RKO (cell line): ENCODE measurements at regions not wholly inside any gene's neighbourhood (a gene's known extent, or its start where the extent isn't known, plus 50 kb on each side); places are given as distances from the start of the nearest gene placed in this dataset.

Experiments
- DNase-seq: peaks from one replicate; pipeline ENCODE4 v3.0.0-alpha.2; 2016; ENCODE audit warnings: low spot score

GRCh38 chr2:156695595-156695994 is 259.4 kb downstream of the GPD2 start:
- no peak for DNase-seq

DNA sequence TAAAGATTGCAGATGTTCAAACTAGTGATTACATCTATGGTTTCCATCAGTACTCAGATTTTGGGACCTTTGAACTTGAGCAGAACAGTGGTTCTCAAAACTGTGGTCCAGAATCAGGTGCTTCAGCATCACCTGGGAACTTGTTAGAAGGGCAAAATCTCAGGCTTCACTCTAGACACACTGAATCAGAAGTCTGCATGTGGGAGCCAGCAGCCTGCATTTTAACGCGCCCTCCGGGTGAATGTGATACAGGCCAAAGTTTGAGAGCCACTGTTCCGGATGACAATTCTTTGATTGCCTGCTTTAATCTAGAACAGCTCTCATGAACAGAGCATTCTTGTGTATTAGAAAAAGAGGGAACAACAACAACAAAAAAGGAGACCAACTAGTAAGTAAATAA is 261.7 kb downstream of the GPD2 start:
- no peak for DNase-seq

- DNase-seq, result no peak
These were observed 264.5 kb downstream of the GPD2 start for GRCh38 chr2:156700681-156701080.

- DNase-seq, result no peak
These were observed 266.4 kb downstream of the GPD2 start for GRCh38 chr2:156702541-156702940.

GRCh38 chr2:156703642-156704041 is 267.5 kb downstream of the GPD2 start:
- DNase-seq, result no peak

DNA sequence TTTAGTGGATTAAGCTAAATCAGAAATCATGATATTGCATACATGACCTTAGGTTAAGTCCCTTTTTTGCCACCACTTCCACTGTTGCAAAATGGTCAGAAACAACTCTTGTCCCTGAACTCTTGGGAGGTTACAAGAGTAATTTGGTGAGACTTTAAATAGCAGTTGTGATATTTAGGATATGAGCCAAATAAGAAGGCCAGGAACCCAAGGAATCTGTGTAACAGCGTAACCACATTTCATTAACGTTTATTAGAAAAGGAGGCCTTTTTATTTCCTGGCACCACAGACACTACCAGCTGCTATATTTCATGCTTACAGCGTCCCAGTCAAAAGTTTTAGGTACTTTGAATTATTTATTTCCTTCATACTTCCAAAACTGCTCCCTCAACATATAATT is 268.0 kb downstream of the GPD2 start:
- DNase-seq, result no peak

DNA sequence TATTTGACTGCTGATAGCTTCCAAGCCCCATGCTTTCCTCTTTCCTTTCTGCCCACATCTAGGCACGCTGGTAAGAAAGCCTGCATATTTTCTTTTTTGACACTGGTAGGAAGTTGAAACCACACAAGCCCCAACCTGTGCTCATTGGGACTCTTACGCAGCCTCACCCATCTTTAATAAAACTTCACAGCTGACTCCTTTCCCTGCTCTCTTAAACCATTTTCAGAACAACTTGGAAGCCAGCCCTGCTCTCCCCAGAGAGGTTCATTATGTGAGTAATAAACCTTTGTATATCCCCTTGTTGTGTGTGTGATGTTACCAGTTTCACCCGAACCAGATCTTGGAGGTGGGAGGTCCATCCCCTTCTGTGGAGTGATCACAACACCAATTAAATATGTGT is 268.4 kb downstream of the GPD2 start:
- no peak for DNase-seq

DNA sequence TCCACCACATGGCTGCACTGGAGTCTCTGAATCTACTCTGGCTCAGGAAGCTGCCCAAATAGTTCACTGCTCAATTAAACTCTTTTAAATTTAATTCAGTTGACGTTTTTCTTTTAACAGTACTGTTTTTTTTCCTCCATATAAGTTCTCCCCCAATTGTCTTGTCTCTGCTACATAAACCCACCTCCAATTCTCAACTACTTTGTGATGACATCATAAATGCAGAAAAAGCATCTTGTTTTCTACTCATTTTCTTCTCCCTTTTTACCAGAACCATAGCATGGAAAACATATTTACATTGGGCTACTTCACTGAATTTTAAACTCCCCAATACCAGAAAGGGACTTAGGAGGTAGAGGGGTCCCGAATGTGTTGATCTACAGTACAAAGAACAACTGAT is 270.4 kb downstream of the GPD2 start:
- DNase-seq, result no peak

GRCh38 chr2:156708051-156708450 is 271.9 kb downstream of the GPD2 start:
- no peak for DNase-seq

DNA sequence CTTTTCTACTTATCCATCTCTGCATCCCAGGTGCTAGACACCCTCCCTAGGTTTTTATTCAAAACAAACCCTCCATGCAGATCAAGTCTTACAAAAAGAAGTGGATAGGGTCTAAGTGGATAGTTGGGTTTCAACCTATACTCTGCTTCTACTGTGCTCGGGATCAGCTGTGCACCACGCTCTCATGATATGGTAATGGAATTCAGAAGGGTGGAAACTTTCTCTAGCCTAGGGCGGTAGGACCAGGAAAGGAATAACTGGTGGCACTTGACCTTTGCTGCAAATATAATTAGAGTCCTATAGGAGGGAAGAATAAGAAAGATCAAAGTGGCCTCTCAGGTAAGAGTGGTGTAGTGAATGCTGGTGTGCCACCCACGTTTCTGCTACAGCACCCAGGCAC is 272.9 kb downstream of the GPD2 start:
- no peak for DNase-seq

GRCh38 chr2:156719036-156719435 is 282.9 kb downstream of the GPD2 start:
- no peak for DNase-seq

GRCh38 chr2:156727867-156728266 is 291.7 kb downstream of the GPD2 start:
- DNase-seq, result no peak

DNA sequence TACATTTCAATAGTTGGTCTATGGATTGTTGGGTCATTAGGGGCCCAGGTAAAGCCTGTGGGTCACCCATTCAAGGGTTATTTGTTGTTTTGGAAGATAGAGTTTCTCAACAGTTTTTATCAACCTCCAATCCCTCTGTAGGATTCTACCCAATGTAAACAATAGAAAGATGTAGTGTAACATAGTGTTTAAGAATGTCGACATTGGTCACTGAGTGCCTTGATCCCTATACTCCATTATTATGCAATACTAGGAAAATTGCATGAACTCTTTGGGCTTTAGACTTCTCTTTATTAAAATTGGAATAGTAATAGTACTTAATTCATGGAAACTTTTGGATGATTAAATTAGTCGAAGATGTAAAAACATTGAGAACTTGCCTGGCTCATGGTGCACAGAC is 292.1 kb downstream of the GPD2 start:
- no peak for DNase-seq

GRCh38 chr2:156731506-156731905 is 295.3 kb downstream of the GPD2 start:
- DNase-seq, result no peak

GRCh38 chr2:156736950-156737349 is 300.8 kb downstream of the GPD2 start:
- no peak for DNase-seq

DNA sequence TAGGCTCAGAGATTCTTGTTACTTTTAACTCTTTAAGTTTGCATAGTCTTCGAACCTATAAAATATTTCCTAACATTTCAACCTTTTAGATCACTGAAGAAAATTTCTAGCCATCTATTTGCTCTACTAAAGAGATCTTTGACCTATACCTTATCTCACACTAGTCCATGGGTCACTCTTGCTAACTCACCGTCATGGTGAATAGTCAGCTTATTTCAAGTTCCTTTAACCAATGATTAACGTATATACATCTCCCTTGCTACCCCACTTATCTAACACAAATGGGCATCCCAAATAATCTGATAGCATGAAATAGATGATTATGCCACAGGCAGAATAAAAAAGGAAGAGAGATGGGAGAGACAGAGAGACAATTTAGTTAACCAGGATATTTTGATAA is 303.1 kb downstream of the GPD2 start:
- DNase-seq, result no peak

- DNase-seq, result no peak
These were observed 309.4 kb downstream of the GPD2 start for GRCh38 chr2:156745619-156746018.

DNA sequence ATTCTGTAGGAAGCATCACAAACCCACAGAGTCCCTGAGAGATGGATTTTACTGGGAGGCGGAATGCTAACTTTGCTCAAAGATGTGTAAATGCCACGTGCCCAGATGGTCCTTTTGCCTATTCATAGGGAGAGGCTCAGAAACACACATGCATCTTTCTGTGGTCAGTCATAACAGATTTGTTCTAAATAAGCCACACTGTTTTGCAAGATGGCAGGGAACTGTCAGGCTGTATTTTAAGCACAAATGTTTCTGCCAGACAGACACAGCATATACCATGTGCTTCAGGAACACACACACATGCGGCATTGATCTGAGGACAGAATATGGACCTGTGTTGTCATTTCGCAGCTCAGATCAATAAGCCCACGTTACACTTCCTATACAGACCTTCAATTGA is 312.0 kb downstream of the GPD2 start:
- DNase-seq, result no peak

DNA sequence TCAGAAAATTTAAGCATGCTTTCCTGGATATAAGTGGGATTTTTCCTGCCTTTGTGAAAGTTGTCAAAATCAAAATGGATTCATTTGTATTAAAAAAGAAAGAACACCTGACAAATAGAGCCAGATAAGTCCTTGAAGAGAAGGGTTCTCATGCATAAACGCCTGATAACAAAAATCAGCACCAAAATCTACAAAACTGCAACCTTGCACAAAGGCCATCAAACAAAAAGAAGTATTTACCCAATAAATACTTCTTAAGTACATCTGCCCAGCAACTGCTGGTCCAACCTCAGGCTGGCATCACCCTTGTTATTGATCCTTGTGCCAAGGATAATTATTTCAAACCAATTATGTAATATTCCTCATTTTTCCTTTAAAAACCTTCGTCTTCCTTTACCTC is 315.9 kb downstream of the GPD2 start:
- DNase-seq, result no peak

DNA sequence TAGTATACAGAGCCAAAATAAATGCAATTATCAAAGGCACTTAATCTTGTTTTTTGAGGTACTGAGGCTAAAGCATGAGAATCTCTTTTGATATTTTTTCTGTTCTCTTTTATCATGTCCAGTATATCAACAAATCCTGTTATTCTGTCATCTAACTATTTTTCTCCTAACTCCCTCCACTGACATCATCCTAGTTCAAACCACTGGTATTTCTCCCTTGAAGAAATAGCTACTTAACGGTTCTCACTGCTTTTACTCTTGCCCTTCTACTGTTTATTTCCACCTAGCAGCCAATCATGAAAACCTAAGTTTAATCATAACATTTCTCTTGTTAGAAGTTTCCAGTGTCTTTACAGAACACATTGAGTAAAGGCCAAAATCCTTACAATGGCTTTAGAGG is 317.6 kb downstream of the GPD2 start:
- no peak for DNase-seq

- no peak for DNase-seq
These were observed 320.3 kb downstream of the GPD2 start for GRCh38 chr2:156756516-156756915.

DNA sequence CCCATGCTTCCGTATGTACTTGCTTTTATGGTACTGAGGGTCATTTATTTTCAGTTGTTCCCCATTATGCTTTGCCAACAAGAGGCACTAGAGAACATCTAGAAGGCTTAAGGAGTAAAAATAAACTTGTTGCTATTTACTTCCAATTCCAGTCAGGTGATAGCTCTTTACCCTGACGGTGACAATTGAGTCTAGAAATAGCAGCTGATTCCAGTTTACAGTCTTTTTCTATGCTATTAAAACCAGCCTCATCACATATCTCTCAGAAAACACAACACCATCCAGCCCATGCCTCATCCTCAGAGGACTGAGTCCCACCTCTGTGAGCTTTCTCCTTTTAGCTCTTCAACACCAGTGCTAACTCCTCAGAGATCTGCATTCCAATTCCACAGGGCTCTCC is 327.0 kb downstream of the GPD2 start:
- DNase-seq, result no peak

DNA sequence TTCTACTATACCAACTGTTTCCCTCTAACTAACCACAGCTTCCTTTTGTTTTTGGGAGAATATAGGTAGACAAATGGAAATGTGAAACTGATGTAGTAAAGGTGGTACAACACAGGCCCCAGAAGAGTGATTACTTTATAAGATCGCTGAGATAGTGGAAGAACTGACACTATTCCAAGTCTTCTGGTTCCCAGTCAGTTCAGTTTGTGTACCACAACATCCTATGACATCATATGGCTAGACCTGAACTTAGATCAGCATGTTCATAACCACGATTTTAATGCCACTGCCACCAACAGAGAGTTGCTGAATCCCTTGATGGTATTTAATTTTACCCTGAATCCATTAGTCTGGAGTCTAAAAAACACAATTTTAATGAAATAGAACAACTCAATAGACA is 328.9 kb downstream of the GPD2 start:
- no peak for DNase-seq

DNA sequence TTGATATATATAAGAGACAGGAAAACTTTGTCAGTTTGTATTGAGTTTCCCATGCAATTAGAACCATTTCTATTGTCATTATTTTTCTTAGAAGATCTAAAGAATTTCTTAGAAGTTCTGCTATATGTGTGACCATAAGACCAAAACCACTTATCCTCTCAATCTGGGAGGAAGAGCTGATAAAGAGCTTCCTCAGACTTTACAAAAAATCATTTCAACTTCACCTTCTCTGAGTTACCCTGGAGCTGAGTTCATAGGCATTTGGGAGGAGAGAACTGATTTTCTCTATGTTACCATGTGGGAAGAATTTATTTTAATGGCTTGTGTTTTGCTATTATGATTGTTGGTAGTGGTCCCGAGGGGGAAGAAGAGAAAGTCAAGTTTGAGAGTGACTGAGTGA is 329.3 kb downstream of the GPD2 start:
- no peak for DNase-seq

DNA sequence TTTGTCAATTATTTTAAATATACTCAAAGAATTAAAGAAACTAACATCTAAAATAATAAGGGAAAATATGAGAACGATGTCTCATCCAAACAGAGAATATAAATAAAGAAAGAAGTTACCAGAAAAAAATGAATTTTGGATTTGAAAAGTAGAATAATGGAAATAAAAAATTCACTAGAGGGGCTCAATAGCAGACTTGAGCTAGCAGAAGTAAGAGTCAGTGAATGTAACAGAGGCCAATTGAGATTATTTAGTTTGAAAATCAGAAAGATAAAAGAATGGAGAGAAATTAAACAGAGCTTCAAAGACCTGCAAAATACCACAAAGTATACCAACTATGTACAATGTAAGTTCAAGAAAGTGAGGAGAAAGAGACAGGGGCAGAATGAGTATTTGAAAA is 333.6 kb downstream of the GPD2 start:
- DNase-seq, result no peak
